ENCODE measurements at regions not wholly inside any gene's neighbourhood (a gene's known extent, or its start where the extent isn't known, plus 50 kb on each side); places are given as distances from the start of the nearest gene placed in this dataset.

DNA sequence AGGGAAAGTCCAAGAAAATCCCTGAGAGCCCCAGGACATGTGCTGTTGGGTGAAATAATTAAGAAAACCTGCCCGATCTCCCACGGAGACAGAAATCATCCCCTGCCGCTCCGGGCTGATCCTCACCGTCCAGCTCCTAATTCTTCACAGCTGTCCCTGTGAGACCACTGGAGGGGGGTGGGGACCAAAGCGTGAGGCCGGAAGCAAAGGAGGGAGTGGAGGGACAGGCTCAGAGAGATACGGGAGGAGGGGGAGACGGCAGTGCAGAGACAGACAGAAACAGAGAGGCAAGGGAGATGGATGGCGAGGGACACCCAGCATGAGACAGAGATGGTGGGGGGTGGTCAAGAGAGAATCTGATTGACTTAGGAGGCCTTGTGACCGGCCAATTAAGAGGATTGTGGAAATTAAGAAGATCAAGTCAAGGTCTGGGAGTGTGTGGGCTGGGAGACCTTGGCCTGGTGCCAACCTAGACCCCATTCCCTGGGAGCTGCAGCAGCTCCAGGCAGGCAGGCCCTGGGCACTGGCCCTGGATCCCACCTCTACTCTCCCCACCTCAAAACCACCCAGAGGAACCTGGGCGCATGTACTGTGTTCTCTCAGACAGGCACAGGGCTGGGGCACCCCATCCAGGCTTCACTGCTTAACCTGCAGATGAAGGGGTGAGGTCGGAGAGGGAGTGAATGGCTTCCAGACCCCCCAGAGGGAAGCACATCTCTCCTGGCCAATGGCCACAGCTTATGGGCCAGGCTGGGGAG is 113.2 kb upstream of the ALDH1A3 start:
- TF ChIP-seq POLR2A (IDR thresholded peaks at IDR 0.05) (no peak), CTCF (IDR thresholded peaks at IDR 0.05 in 8 of 11, conservative IDR thresholded peaks at IDR 0.05 in 3 of 11) (no peak)
